Natural killer cell (primary cell): ENCODE measurements at regions not wholly inside any gene's neighbourhood (a gene's known extent, or its start where the extent isn't known, plus 50 kb on each side); places are given as distances from the start of the nearest gene placed in this dataset.
"Not testable (repeated sequence)": the region's sequence is repeated elsewhere in the genome, so short reads cannot be mapped to it uniquely, and the experiment has no call there.

Experiments
- ATAC-seq, 3 donors: fragments of 150-1000 bp in 2 of 3; fragments of 200-7000 bp in 1 of 3; cut with Tn5 transposase; 1 replicate in 1 of 3; 2 replicates in 2 of 3; pipeline ENCODE4 v1.10.0; 2021; ENCODE audit warnings: mild to moderate bottlenecking in 2 of 3, moderate library complexity in 2 of 3
- DNase-seq, 2 donors: peaks; one replicate each; pipeline versions ENCODE4 v3.0.0 to v3.0.0-alpha.2; 2013 to 2021; ENCODE audit warnings: mixed read lengths in 1 of 2
- H3K27ac ChIP-seq: one replicate; pipeline ENCODE4 v1.5.1; 2013; ENCODE audit warnings: mild to moderate bottlenecking, low read length
- H3K27me3 ChIP-seq: one replicate; pipeline ENCODE4 v1.6.1; 2013; ENCODE audit warnings: low read length; ENCODE audit not compliant: control insufficient read depth, insufficient read depth
- H3K36me3 ChIP-seq: one replicate; pipeline ENCODE4 v1.6.1; 2013; ENCODE audit warnings: low read length; ENCODE audit not compliant: control insufficient read depth, insufficient read depth
- H3K4me1 ChIP-seq: one replicate; pipeline ENCODE4 v1.6.1; 2013; ENCODE audit warnings: low read length; ENCODE audit not compliant: control insufficient read depth, insufficient read depth
- H3K4me3 ChIP-seq: one replicate; pipeline ENCODE4 v1.5.1; 2013; ENCODE audit warnings: low read length
- H3K9me3 ChIP-seq: one replicate; pipeline ENCODE4 v1.6.1; 2013; ENCODE audit warnings: low read length; ENCODE audit not compliant: control insufficient read depth, insufficient read depth
- H3K27ac Mint-ChIP-seq, 2 donors: one replicate each; pipeline ENCODE4 v1.8.0; 2022; ENCODE audit warnings: mild to moderate bottlenecking in 2 of 2, mixed read lengths in 2 of 2, moderate library complexity in 1 of 2
- H3K27me3 Mint-ChIP-seq, 2 donors: one replicate each; pipeline ENCODE4 v1.8.0; 2022; ENCODE audit warnings: low read depth in 2 of 2, mixed read lengths in 2 of 2
- H3K36me3 Mint-ChIP-seq: one replicate; pipeline ENCODE4 v1.8.0; 2022; ENCODE audit warnings: mixed read lengths
- H3K4me1 Mint-ChIP-seq, 2 donors: one replicate each; pipeline ENCODE4 v1.8.0; 2022; ENCODE audit warnings: mixed read lengths in 2 of 2
- H3K4me3 Mint-ChIP-seq: one replicate; pipeline ENCODE4 v1.8.0; 2022; ENCODE audit warnings: mild to moderate bottlenecking, moderate library complexity, mixed read lengths
- H3K9me3 Mint-ChIP-seq, 2 donors: one replicate each; pipeline ENCODE4 v1.8.0; 2022; ENCODE audit warnings: mixed read lengths in 2 of 2
- CTCF ChIP-seq: fragments of 200-600 bp; IDR thresholded peaks from one replicate; pipeline ENCODE4 v1.8.0; 2022; ENCODE audit warnings: antibody characterized with exemption
- WGBS: methylation state at CpG from one replicate; pipeline ENCODE4 v1.1.7; 2013; ENCODE audit warnings: missing lambda C conversion rate; ENCODE audit not compliant: insufficient coverage; 5-methylcytosine and 5-hydroxymethylcytosine counted together
- intact Hi-C: fragments of 100-400 bp; cut with micrococcal nuclease; formaldehyde crosslinking; loops from one replicate; pipeline ENCODE4 v1.14.2; 2022

GRCh38 chr12:67716817-67717216, 68.3 kb downstream of the DYRK2 start:
- 75% methylated on average over 1 of the region's 1 CpG for WGBS

GRCh38 chr12:67719303-67719702, 70.8 kb downstream of the DYRK2 start:
- ATAC-seq, H3K4me3 Mint-ChIP-seq, H3K36me3 ChIP-seq, intact Hi-C loops, H3K4me3 ChIP-seq, DNase-seq, H3K27me3 Mint-ChIP-seq, H3K4me1 ChIP-seq, H3K27ac ChIP-seq, H3K27ac Mint-ChIP-seq, H3K4me1 Mint-ChIP-seq, H3K36me3 Mint-ChIP-seq, H3K9me3 ChIP-seq, H3K9me3 Mint-ChIP-seq, H3K27me3 ChIP-seq: not testable (repeated sequence)
- WGBS: 69% methylated on average over 20 of the region's 30 CpGs

More at GRCh38 chr12:67716817-67717216, 68.3 kb downstream of the DYRK2 start:
- Histone ChIP-seq H3K4me3 (no peak overlapping the region), H3K27me3 (no peaks in the 10 kb centered on the region), H3K27ac (no peak overlapping the region), H3K36me3 (no peaks in the 10 kb centered on the region), H3K9me3 (no peaks in the 10 kb centered on the region), H3K4me1 (no peaks in the 10 kb centered on the region)
- Mint-ChIP-seq H3K4me3 (no peak overlapping the region), H3K36me3 (no peaks in the 10 kb centered on the region), H3K27ac (no peak overlapping the region), H3K4me1 (peaks cover 0 to 6% of the 10 kb centered on the region in 2 donors), H3K9me3 (no peaks in the 10 kb centered on the region), H3K27me3 (no peaks in the 10 kb centered on the region)
- intact Hi-C loops: no loop called here
- ATAC-seq: no peak
- TF ChIP-seq CTCF: no peak
- no peak for DNase-seq

- no peaks in the 10 kb centered on the region for H3K9me3 Mint-ChIP-seq
These were observed 71.9 kb downstream of the DYRK2 start for GRCh38 chr12:67720351-67720856.

GRCh38 chr12:67721248-67721647, 72.7 kb downstream of the DYRK2 start:
- DNase-seq (no peak), ATAC-seq (no peak)
- no peak for TF ChIP-seq CTCF
- Mint-ChIP-seq H3K9me3 (no peaks in the 10 kb centered on the region), H3K27me3 (peaks cover 0 to 5% of the 10 kb centered on the region in 2 donors), H3K4me1 (no peaks in the 10 kb centered on the region), H3K27ac (no peak overlapping the region), H3K36me3 (no peaks in the 10 kb centered on the region), H3K4me3 (no peak overlapping the region)
- no peaks in the 10 kb centered on the region for H3K4me1 ChIP-seq
- H3K9me3 ChIP-seq: no peaks in the 10 kb centered on the region
- no peak overlapping the region for H3K4me3 ChIP-seq
- no peaks in the 10 kb centered on the region for H3K36me3 ChIP-seq
- H3K27me3 ChIP-seq: no peaks in the 10 kb centered on the region
- intact Hi-C loops: no loop called here
- 96% methylated on average over 4 of the region's 4 CpGs for WGBS
- no peak overlapping the region for H3K27ac ChIP-seq

More at GRCh38 chr12:67720351-67720856, 71.9 kb downstream of the DYRK2 start:
- intact Hi-C loops: no loop called here
- DNase-seq (no peak), ATAC-seq (no peak)
- Mint-ChIP-seq H3K36me3 (no peaks in the 10 kb centered on the region), H3K4me1 (no peaks in the 10 kb centered on the region), H3K4me3 (no peak overlapping the region), H3K27ac (no peak overlapping the region), H3K27me3 (peaks cover 0 to 4% of the 10 kb centered on the region in 2 donors)
- H3K36me3 ChIP-seq: no peaks in the 10 kb centered on the region
- no peak overlapping the region for H3K4me3 ChIP-seq
- WGBS: 83% methylated on average over 3 of the region's 3 CpGs
- no peaks in the 10 kb centered on the region for H3K4me1 ChIP-seq
- TF ChIP-seq CTCF: no peak
- H3K27ac ChIP-seq: no peak overlapping the region
- no peaks in the 10 kb centered on the region for H3K9me3 ChIP-seq
- H3K27me3 ChIP-seq: no peaks in the 10 kb centered on the region
